GM23338 (cell line): ENCODE measurements at regions not wholly inside any gene's neighbourhood (a gene's known extent, or its start where the extent isn't known, plus 50 kb on each side); places are given as distances from the start of the nearest gene placed in this dataset.

Experiments used
- ATAC-seq: fragments of 200-7000 bp; cut with Tn5 transposase; 3 replicates; pipeline ENCODE4 v1.9.1; 2020
- DNase-seq: peaks from one replicate; pipeline ENCODE4 v3.0.0-alpha.2; 2015; ENCODE audit warnings: low spot score
- H2AFZ ChIP-seq: fragments of 200-600 bp; sonication (generic); 2 replicates; pipeline ENCODE4 v1.8.0; 2016; ENCODE audit warnings: antibody characterized with exemption, mild to moderate bottlenecking, moderate library complexity
- H3F3A ChIP-seq: fragments of 200-600 bp; sonication (generic); replicated peaks from 2 replicates; pipeline ENCODE4 v1.8.0; 2017; ENCODE audit warnings: antibody characterized with exemption, mixed run types, low read depth
- H3K27ac ChIP-seq: fragments of 200-600 bp; sonication (generic); 2 replicates; pipeline ENCODE4 v1.6.1; 2016; ENCODE audit warnings: low read depth
- H3K27me3 ChIP-seq: fragments of 200-600 bp; sonication (generic); 2 replicates; pipeline ENCODE4 v1.8.0; 2016; ENCODE audit warnings: mild to moderate bottlenecking, mixed run types, moderate library complexity; ENCODE audit not compliant: insufficient read depth
- H3K36me3 ChIP-seq: fragments of 200-600 bp; sonication (generic); 2 replicates; pipeline ENCODE4 v1.8.0; 2016; ENCODE audit warnings: mild to moderate bottlenecking; ENCODE audit not compliant: insufficient read depth
- H3K4me1 ChIP-seq: fragments of 200-600 bp; sonication (generic); 2 replicates; pipeline ENCODE4 v1.8.0; 2016; ENCODE audit warnings: mild to moderate bottlenecking, moderate library complexity; ENCODE audit not compliant: insufficient read depth
- H3K4me2 ChIP-seq: fragments of 200-600 bp; sonication (generic); 2 replicates; pipeline ENCODE4 v1.7.1; 2017; ENCODE audit warnings: mixed run types
- H3K4me3 ChIP-seq: fragments of 200-600 bp; sonication (generic); 2 replicates; pipeline ENCODE4 v1.6.1; 2016; ENCODE audit warnings: mixed run types
- H3K79me2 ChIP-seq: fragments of 200-600 bp; sonication (generic); replicated peaks from 2 replicates; pipeline ENCODE4 v1.8.0; 2017; ENCODE audit warnings: mild to moderate bottlenecking; ENCODE audit not compliant: insufficient read depth
- H3K9me2 ChIP-seq: fragments of 200-600 bp; sonication (generic); 2 replicates; pipeline ENCODE4 v1.8.0; 2017; ENCODE audit not compliant: insufficient read depth
- H4K20me1 ChIP-seq: fragments of 200-600 bp; sonication (generic); replicated peaks from 2 replicates; pipeline ENCODE4 v1.8.0; 2017; ENCODE audit warnings: mild to moderate bottlenecking; ENCODE audit not compliant: insufficient read depth
- H3K27ac Mint-ChIP-seq: 2 replicates; pipeline ENCODE4 v1.8.0; 2020; ENCODE audit warnings: inconsistent platforms, mild to moderate bottlenecking, moderate library complexity, mixed read lengths
- H3K27me3 Mint-ChIP-seq: 3 replicates; pipeline ENCODE4 v1.8.0; 2022; ENCODE audit warnings: low read depth, mild to moderate bottlenecking, moderate library complexity, mixed read lengths, inconsistent platforms; ENCODE audit not compliant: insufficient read depth, poor library complexity
- H3K36me3 Mint-ChIP-seq: 3 replicates; pipeline ENCODE4 v1.8.0; 2021; ENCODE audit warnings: low read depth, mild to moderate bottlenecking, inconsistent platforms, moderate library complexity, mixed read lengths
- H3K4me1 Mint-ChIP-seq: 3 replicates; pipeline ENCODE4 v1.8.0; 2020; ENCODE audit warnings: mild to moderate bottlenecking, inconsistent platforms, mixed read lengths
- H3K4me3 Mint-ChIP-seq: 3 replicates; pipeline ENCODE4 v1.8.0; 2021; ENCODE audit warnings: moderate library complexity, mild to moderate bottlenecking, inconsistent platforms, mixed read lengths
- H3K9me3 Mint-ChIP-seq: 3 replicates; pipeline ENCODE4 v1.8.0; 2020; ENCODE audit warnings: moderate library complexity, mild to moderate bottlenecking, inconsistent platforms, mixed read lengths
- CREB1 ChIP-seq: fragments of 250-450 bp; sonication (Bioruptor Pico); IDR thresholded peaks from 2 replicates; pipeline ENCODE4 v1.5.0; 2020; ENCODE audit warnings: low read depth, mild to moderate bottlenecking, moderate library complexity
- STAT1 ChIP-seq: IDR thresholded peaks from one replicate; pipeline ENCODE4 v1.6.1; 2016; ENCODE audit warnings: antibody characterized with exemption; ENCODE audit not compliant: unreplicated experiment
- ZNF114 ChIP-seq: fragments of 250-450 bp; sonication (Bioruptor Pico); IDR thresholded peaks from 2 replicates; pipeline ENCODE4 v1.5.0; 2020; ENCODE audit warnings: mild to moderate bottlenecking, moderate library complexity
- ZNF331 ChIP-seq: fragments of 250-450 bp; sonication (Bioruptor Pico); IDR thresholded peaks from 2 replicates; pipeline ENCODE4 v1.5.0; 2020; ENCODE audit warnings: low read depth, mild to moderate bottlenecking, moderate library complexity
- TF ChIP-seq, protein P1 (sequence below): fragments of 250-450 bp; sonication (Bioruptor Pico); IDR thresholded peaks from 2 replicates; pipeline ENCODE4 v1.5.0; 2020; ENCODE audit warnings: mild to moderate bottlenecking, moderate library complexity
- TF ChIP-seq, protein P2 (sequence below), 2 experiments: fragments of 200-600 bp in 1 of 2; sonication (generic) in 1 of 2; conservative IDR thresholded peaks; 2 replicates each; pipeline versions ENCODE4 v1.5.1 to v1.6.1; 2016 to 2017; ENCODE audit warnings: antibody characterized with exemption in 2 of 2, low read depth in 2 of 2, mild to moderate bottlenecking in 2 of 2, moderate library complexity in 1 of 2

DNA sequence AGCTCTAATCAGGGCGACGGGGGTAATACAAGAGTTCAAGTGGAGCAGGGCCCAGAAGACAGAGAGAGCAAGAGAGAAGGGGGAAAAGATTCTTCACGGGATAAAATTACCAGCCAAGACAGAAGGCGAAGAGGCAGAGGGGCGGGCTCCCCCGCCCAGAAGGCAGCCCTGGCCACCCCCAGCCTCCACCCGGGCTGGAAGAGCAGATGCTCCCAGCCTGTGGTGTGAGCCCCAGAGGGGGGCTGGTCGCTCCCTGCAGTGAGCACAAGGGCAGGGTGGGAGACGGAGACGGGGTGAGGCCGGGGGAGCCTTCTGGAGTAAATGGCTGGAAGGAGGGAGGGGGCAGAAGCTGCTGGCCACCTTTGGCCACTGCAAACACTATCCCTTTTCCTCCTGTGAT, 1035.6 kb downstream of the VRK1 start (continued):
- TF ChIP-seq, protein P1, sequence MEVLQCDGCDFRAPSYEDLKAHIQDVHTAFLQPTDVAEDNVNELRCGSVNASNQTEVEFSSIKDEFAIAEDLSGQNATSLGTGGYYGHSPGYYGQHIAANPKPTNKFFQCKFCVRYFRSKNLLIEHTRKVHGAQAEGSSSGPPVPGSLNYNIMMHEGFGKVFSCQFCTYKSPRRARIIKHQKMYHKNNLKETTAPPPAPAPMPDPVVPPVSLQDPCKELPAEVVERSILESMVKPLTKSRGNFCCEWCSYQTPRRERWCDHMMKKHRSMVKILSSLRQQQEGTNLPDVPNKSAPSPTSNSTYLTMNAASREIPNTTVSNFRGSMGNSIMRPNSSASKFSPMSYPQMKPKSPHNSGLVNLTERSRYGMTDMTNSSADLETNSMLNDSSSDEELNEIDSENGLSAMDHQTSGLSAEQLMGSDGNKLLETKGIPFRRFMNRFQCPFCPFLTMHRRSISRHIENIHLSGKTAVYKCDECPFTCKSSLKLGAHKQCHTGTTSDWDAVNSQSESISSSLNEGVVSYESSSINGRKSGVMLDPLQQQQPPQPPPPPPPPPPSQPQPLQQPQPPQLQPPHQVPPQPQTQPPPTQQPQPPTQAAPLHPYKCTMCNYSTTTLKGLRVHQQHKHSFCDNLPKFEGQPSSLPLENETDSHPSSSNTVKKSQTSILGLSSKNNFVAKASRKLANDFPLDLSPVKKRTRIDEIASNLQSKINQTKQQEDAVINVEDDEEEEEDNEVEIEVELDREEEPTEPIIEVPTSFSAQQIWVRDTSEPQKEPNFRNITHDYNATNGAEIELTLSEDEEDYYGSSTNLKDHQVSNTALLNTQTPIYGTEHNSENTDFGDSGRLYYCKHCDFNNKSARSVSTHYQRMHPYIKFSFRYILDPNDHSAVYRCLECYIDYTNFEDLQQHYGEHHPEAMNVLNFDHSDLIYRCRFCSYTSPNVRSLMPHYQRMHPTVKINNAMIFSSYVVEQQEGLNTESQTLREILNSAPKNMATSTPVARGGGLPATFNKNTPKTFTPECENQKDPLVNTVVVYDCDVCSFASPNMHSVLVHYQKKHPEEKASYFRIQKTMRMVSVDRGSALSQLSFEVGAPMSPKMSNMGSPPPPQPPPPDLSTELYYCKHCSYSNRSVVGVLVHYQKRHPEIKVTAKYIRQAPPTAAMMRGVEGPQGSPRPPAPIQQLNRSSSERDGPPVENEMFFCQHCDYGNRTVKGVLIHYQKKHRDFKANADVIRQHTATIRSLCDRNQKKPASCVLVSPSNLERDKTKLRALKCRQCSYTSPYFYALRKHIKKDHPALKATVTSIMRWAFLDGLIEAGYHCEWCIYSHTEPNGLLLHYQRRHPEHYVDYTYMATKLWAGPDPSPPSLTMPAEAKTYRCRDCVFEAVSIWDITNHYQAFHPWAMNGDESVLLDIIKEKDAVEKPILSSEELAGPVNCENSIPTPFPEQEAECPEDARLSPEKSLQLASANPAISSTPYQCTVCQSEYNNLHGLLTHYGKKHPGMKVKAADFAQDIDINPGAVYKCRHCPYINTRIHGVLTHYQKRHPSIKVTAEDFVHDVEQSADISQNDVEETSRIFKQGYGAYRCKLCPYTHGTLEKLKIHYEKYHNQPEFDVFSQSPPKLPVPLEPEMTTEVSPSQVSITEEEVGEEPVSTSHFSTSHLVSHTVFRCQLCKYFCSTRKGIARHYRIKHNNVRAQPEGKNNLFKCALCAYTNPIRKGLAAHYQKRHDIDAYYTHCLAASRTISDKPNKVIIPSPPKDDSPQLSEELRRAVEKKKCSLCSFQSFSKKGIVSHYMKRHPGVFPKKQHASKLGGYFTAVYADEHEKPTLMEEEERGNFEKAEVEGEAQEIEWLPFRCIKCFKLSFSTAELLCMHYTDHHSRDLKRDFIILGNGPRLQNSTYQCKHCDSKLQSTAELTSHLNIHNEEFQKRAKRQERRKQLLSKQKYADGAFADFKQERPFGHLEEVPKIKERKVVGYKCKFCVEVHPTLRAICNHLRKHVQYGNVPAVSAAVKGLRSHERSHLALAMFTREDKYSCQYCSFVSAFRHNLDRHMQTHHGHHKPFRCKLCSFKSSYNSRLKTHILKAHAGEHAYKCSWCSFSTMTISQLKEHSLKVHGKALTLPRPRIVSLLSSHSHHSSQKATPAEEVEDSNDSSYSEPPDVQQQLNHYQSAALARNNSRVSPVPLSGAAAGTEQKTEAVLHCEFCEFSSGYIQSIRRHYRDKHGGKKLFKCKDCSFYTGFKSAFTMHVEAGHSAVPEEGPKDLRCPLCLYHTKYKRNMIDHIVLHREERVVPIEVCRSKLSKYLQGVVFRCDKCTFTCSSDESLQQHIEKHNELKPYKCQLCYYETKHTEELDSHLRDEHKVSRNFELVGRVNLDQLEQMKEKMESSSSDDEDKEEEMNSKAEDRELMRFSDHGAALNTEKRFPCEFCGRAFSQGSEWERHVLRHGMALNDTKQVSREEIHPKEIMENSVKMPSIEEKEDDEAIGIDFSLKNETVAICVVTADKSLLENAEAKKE (CRISPR knock-in tag): no peak

DNA sequence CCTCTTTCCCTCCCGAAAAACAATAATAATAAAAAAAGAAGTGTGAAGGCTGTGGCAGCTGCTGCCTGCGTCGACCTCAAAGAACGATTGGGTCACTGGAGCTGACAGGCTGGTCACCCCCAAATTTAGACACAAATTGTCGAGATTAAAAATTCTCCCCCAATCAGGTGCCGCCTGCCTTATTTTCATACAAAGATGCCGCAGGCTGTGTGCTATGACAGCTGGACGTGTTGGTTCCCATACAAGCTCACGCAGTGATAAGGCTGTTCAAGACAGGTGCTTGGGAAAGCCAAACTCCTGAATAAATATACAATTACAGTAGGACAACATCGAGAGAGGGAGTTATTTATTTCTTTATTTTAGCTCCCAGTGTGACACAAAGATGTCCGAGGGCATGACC, 1041.8 kb downstream of the VRK1 start:
- Mint-ChIP-seq H3K9me3 (no peaks in the 10 kb centered on the region; the same call in 2 of the 3 replicates), H3K4me1 (peaks cover 8% of the 10 kb centered on the region), H3K4me3 (no peak overlapping the region), H3K36me3 (no peaks in the 10 kb centered on the region; the same call in 2 of the 3 replicates), H3K27ac (no peak overlapping the region), H3K27me3 (peaks cover 4% of the 10 kb centered on the region)
- H3K4me3 ChIP-seq: no peak overlapping the region
- H3K4me1 ChIP-seq: no peaks in the 10 kb centered on the region
- H3K36me3 ChIP-seq: no peaks in the 10 kb centered on the region
- H2AFZ ChIP-seq: no peak overlapping the region
- H3K9me2 ChIP-seq: 0 out of 2 replicates have a peak, but pooled peaks cover 4% of the 10 kb centered on the region
- no peak overlapping the region for H3K4me2 ChIP-seq
- no peaks in the 10 kb centered on the region for H3F3A ChIP-seq
- no peaks in the 10 kb centered on the region for H3K79me2 ChIP-seq
- ATAC-seq (no peak), DNase-seq (no peak)
- no peaks in the 10 kb centered on the region for H3K27me3 ChIP-seq
- no peaks in the 10 kb centered on the region for H4K20me1 ChIP-seq
- H3K27ac ChIP-seq: no peak overlapping the region
- TF ChIP-seq STAT1: no peak
- TF ChIP-seq, protein P1 (CRISPR knock-in tag): no peak
- no peak for TF ChIP-seq ZNF114
- TF ChIP-seq CREB1 (CRISPR knock-in tag): no peak
- TF ChIP-seq, protein P2, sequence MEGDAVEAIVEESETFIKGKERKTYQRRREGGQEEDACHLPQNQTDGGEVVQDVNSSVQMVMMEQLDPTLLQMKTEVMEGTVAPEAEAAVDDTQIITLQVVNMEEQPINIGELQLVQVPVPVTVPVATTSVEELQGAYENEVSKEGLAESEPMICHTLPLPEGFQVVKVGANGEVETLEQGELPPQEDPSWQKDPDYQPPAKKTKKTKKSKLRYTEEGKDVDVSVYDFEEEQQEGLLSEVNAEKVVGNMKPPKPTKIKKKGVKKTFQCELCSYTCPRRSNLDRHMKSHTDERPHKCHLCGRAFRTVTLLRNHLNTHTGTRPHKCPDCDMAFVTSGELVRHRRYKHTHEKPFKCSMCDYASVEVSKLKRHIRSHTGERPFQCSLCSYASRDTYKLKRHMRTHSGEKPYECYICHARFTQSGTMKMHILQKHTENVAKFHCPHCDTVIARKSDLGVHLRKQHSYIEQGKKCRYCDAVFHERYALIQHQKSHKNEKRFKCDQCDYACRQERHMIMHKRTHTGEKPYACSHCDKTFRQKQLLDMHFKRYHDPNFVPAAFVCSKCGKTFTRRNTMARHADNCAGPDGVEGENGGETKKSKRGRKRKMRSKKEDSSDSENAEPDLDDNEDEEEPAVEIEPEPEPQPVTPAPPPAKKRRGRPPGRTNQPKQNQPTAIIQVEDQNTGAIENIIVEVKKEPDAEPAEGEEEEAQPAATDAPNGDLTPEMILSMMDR (conservative IDR thresholded peaks at IDR 0.05; ENCODE audit: low read depth in 2 of 2): no peak
- no peak for TF ChIP-seq ZNF331 (CRISPR knock-in tag)
